Lower lobe of right lung (tissue), 2 donors: ENCODE measurements at regions not wholly inside any gene's neighbourhood (a gene's known extent, or its start where the extent isn't known, plus 50 kb on each side); places are given as distances from the start of the nearest gene placed in this dataset.
A peak's percentile ranks its signal among the peaks of the same experiment; 100 is the strongest.

ENCODE experiments used
- ATAC-seq, 2 donors: fragments of 200-7000 bp; cut with Tn5 transposase; one replicate each; pipeline ENCODE4 v1.9.1; 2020 to 2022; ENCODE audit warnings: mild to moderate bottlenecking in 2 of 2, moderate library complexity in 2 of 2
- DNase-seq: peaks from one replicate; pipeline ENCODE4 v3.0.0-alpha.2; 2020
- H3K27ac ChIP-seq: fragments of 200-600 bp; one replicate; pipeline ENCODE4 v1.8.0; 2022
- H3K27me3 ChIP-seq: fragments of 200-600 bp; one replicate; pipeline ENCODE4 v1.8.0; 2022; ENCODE audit warnings: low read depth
- H3K36me3 ChIP-seq: fragments of 200-600 bp; one replicate; pipeline ENCODE4 v1.8.0; 2022; ENCODE audit warnings: mild to moderate bottlenecking
- H3K4me1 ChIP-seq: fragments of 200-600 bp; one replicate; pipeline ENCODE4 v1.8.0; 2022
- H3K4me3 ChIP-seq: fragments of 200-600 bp; one replicate; pipeline ENCODE4 v1.8.0; 2022; ENCODE audit warnings: mild to moderate bottlenecking
- H3K9me3 ChIP-seq: fragments of 200-600 bp; one replicate; pipeline ENCODE4 v1.8.0; 2022
- CTCF ChIP-seq: fragments of 200-600 bp; IDR thresholded peaks from one replicate; pipeline ENCODE4 v1.8.0; 2022; ENCODE audit warnings: antibody characterized with exemption, mild to moderate bottlenecking
- intact Hi-C: fragments of 100-400 bp; cut with DNase I; formaldehyde crosslinking; loops from one replicate; pipeline ENCODE4 v1.11.0; 2022
- donor health status: DM: no; HTN: yes; CAD: no; lungs with severe emphysema.

GRCh38 chr20:50254466-50255079 lies 63.9 kb downstream of the CEBPB start:
- Histone ChIP-seq H3K36me3 (no peaks in the 10 kb centered on the region), H3K4me3 (no peak overlapping the region), H3K27ac (no peak overlapping the region), H3K27me3 (no peaks in the 10 kb centered on the region), H3K4me1 (peaks cover 5% of the 10 kb centered on the region), H3K9me3 (no peaks in the 10 kb centered on the region)
- DNase-seq (no peak), ATAC-seq (no peak)
- intact Hi-C loops, result no loop called here
- no peak for TF ChIP-seq CTCF

GRCh38 chr20:50256577-50256976 lies 65.9 kb downstream of the CEBPB start:
- DNase-seq (peak; percentile 23), ATAC-seq (no peak)
- TF ChIP-seq CTCF, result no peak
- no peaks in the 10 kb centered on the region for H3K27me3 ChIP-seq
- H3K4me3 ChIP-seq, result no peak overlapping the region
- no peaks in the 10 kb centered on the region for H3K9me3 ChIP-seq
- intact Hi-C loops, result no loop called here
- peaks cover 25% of the 10 kb centered on the region for H3K4me1 ChIP-seq
- no peak overlapping the region for H3K27ac ChIP-seq
- H3K36me3 ChIP-seq, result no peaks in the 10 kb centered on the region

- no peak overlapping the region for H3K27ac ChIP-seq
- no peaks in the 10 kb centered on the region for H3K27me3 ChIP-seq
- no peaks in the 10 kb centered on the region for H3K36me3 ChIP-seq
- H3K9me3 ChIP-seq, result no peaks in the 10 kb centered on the region
- DNase-seq (peak; percentile 25), ATAC-seq (no peak)
- H3K4me3 ChIP-seq, result no peak overlapping the region
- H3K4me1 ChIP-seq, result peaks cover 26% of the 10 kb centered on the region
- TF ChIP-seq CTCF, result no peak
- intact Hi-C loops, result no loop called here
Observed at GRCh38 chr20:50257860-50258259, 67.2 kb downstream of the CEBPB start.

- Histone ChIP-seq H3K4me1 (peaks cover 26% of the 10 kb centered on the region), H3K4me3 (no peak overlapping the region), H3K9me3 (no peaks in the 10 kb centered on the region), H3K27ac (peak overlapping the region; percentile 66), H3K27me3 (no peaks in the 10 kb centered on the region), H3K36me3 (no peaks in the 10 kb centered on the region)
- DNase-seq (peak; percentile 32), ATAC-seq (no peak)
- TF ChIP-seq CTCF, result no peak
- intact Hi-C loops, result no loop called here
Observed at GRCh38 chr20:50258790-50259483, 68.3 kb downstream of the CEBPB start.

DNA sequence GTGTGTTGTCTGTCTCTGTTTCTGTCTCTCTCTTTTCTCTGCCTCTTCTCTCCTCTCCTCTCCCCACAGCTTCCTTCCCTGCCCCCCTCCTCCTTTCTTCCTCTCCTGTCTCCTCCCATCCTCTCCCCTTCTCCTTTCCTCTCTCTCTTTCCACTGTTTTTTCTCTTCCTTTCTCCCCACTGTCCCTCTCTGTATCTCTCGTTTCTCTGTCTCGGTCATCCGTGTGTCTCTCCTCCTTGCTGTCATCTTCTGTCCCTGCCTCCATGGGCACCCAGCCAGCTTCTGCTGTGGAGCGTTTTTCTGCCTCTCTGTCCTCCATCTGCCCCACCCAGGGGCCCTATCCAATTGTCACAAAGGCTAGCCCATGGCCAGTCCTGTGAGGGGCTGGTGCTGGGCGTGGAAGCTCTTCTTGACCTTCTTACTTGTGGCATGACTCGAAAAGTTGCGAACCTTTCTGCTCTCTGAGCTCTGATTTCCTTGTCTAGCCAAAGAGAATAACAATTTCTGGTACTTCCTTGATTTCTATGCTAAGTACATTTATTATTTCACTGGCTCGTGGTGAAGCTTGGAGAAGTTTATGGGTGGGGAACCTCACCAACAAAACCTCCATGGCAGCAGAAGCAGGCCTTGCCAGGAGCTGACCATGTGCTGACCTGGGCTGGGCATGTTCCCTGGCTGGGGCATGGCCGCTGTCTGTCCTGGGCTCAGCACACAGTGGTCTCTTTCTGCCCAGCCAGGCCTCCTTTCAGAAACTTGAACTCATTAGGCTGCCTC lies 69.3 kb downstream of the CEBPB start:
- TF ChIP-seq CTCF, result no peak
- Histone ChIP-seq H3K4me3 (no peak overlapping the region), H3K27me3 (no peaks in the 10 kb centered on the region), H3K36me3 (no peaks in the 10 kb centered on the region), H3K27ac (peak overlapping the region; percentile 66), H3K9me3 (no peaks in the 10 kb centered on the region), H3K4me1 (peaks cover 26% of the 10 kb centered on the region)
- ATAC-seq, result peak; percentile 53 to 82
- intact Hi-C loops, result no loop called here
- DNase-seq, result peak; percentile 89
